ENCODE measurements at regions not wholly inside any gene's neighbourhood (a gene's known extent, or its start where the extent isn't known, plus 50 kb on each side); places are given as distances from the start of the nearest gene placed in this dataset.
A peak's percentile ranks its signal among the peaks of the same experiment; 100 is the strongest.

DNA sequence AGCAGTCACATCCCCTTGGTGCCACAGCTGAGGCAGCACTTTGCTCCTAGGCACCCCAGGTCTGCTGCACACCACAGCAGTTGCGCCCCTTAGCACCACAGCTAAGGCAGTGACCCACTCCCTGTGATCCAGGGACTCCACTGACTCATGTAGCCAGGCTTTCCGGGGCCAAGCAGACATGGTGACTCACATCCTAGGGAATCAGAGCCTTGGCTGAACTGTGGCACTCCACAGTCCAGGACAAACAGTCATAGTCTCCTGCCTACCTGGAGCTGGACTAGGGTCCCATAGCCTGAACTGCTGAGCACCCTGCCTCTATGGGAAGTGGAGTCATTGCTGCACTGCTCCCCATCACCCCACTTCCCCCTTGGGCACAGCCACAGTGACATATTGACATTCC is 338.7 kb downstream of the NPR3 start:
- DNase-seq (ENCODE audit: low spot score in 2 of 2) (no peak), ATAC-seq (peak; percentile 13)
- Mint-ChIP-seq H3K4me1 (no peaks in the 10 kb centered on the region), H3K9me3 (peaks cover 8% of the 10 kb centered on the region), H3K4me3 (no peak overlapping the region), H3K27ac (no peak overlapping the region), H3K36me3 (no peaks in the 10 kb centered on the region)

GRCh38 chr5:33059081-33059480 is 348.0 kb downstream of the NPR3 start:
- Mint-ChIP-seq H3K4me3 (no peak overlapping the region), H3K27ac (no peak overlapping the region), H3K9me3 (peaks cover 10% of the 10 kb centered on the region), H3K36me3 (no peaks in the 10 kb centered on the region), H3K4me1 (no peaks in the 10 kb centered on the region)
- ATAC-seq, result no peak
- DNase-seq (ENCODE audit: low spot score in 2 of 2), result no peak

DNA sequence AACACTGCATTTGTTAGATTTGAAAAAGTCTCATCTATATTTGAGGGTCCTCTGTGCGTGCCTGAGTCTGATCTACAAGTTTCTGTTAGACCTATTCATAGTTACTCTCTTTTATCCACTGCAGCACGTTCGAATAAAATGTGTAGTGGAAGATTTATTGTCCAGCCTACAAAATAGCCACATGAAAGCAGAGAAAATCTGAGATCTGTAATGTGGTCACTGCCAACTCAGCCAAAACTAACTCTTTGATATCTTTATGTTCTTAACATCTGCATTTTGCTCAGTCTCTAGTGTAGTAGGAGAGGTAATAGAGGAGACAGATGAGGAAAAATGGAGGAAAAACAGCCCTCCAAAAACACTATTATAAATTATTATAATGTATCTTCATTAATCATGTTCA is 354.0 kb downstream of the NPR3 start:
- H3K27ac Mint-ChIP-seq, result no peak overlapping the region
- ATAC-seq (no peak), DNase-seq (ENCODE audit: low spot score in 2 of 2) (no peak)
- no peaks in the 10 kb centered on the region for H3K4me1 Mint-ChIP-seq
- H3K36me3 Mint-ChIP-seq, result no peaks in the 10 kb centered on the region
- H3K9me3 Mint-ChIP-seq, result no peaks in the 10 kb centered on the region
- no peak overlapping the region for H3K4me3 Mint-ChIP-seq

DNA sequence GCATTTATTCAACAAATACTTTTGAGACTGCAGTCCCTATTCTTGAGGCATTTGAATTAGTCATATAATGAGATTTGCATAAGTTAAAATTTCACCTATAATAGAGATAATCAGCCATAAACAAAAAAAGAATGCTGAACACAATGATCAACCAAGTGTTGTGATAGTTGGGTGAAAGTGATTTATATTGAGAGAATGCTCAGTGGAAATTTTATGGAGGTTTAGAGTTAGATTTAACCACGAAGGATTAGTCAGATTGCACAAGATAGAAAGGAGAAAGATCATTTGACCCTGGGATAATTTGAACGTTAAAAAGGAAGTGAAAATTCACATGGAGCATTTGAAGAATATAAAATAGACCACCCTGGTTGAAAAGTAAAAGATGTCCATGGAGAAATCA is 356.2 kb downstream of the NPR3 start:
- H3K4me3 Mint-ChIP-seq, result no peak overlapping the region
- no peak for DNase-seq (ENCODE audit: low spot score in 2 of 2)
- no peak overlapping the region for H3K27ac Mint-ChIP-seq
- H3K36me3 Mint-ChIP-seq, result no peaks in the 10 kb centered on the region
- no peak for ATAC-seq
- H3K4me1 Mint-ChIP-seq, result no peaks in the 10 kb centered on the region
- H3K9me3 Mint-ChIP-seq, result no peaks in the 10 kb centered on the region

DNA sequence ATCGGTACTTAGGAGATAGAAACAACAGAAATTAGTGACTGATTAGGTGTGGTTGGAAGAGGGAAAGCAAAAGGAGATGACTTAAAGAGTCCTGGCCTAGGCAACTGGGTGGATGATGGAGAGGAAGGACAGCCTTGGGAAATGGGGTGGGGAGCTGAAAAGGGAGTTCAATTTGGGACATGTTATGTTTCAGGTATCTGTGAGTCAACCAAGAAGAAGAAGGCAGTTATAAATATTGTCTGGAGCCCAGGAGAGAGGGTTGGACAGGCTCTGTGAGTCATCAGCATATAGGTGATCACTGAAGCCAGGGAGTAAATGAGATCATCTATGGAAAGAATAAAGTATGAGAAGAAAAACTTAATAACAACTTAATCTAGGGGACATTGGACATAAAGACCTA is 357.7 kb downstream of the NPR3 start:
- H3K4me3 Mint-ChIP-seq, result no peak overlapping the region
- no peaks in the 10 kb centered on the region for H3K36me3 Mint-ChIP-seq
- H3K27ac Mint-ChIP-seq, result no peak overlapping the region
- H3K4me1 Mint-ChIP-seq, result no peaks in the 10 kb centered on the region
- ATAC-seq (no peak), DNase-seq (ENCODE audit: low spot score in 2 of 2) (no peak)
- H3K9me3 Mint-ChIP-seq, result peaks cover 3% of the 10 kb centered on the region

DNA sequence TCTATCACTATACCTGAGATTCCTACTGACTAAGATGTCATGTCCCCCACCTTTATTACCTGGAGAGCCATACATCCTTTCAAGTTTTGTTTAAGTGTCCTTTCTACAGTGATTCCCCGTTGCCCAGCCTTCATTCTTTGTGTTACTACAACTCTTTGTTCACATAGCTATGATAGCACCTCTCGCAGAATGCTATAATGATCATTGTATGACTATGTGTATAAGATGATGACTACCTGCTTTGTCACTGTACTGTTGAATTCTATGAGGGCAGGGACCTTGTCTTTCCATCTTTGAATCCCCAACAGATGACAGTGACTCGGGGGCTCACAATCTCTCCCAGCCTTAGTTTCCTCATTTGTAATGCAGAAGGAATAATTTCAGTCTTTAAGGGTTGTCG is 361.2 kb downstream of the NPR3 start:
- ATAC-seq (no peak), DNase-seq (ENCODE audit: low spot score in 2 of 2) (no peak)
- H3K9me3 Mint-ChIP-seq, result peaks cover 3% of the 10 kb centered on the region
- no peaks in the 10 kb centered on the region for H3K36me3 Mint-ChIP-seq
- no peak overlapping the region for H3K4me3 Mint-ChIP-seq
- H3K27ac Mint-ChIP-seq, result no peak overlapping the region
- H3K4me1 Mint-ChIP-seq, result no peaks in the 10 kb centered on the region

DNA sequence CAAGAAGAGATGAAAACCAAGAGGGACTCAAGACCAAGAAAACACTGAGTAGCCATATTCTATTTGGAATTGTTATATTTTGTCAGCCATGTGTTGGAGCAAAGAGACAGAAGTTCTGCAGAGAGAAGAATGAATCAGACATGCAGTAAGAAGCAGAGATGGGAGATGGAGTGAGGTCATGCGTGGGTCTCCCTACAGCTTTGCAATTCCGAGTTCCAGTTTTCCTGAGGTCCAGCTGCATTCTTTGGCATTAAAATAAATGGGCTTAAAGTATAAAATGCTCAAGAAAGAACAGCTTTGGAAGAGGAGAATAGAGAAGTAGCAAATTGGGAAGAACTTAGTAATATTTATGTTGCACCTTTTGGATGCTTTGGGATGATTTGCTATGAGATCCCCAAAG is 361.6 kb downstream of the NPR3 start:
- DNase-seq (ENCODE audit: low spot score in 2 of 2), result no peak

DNA sequence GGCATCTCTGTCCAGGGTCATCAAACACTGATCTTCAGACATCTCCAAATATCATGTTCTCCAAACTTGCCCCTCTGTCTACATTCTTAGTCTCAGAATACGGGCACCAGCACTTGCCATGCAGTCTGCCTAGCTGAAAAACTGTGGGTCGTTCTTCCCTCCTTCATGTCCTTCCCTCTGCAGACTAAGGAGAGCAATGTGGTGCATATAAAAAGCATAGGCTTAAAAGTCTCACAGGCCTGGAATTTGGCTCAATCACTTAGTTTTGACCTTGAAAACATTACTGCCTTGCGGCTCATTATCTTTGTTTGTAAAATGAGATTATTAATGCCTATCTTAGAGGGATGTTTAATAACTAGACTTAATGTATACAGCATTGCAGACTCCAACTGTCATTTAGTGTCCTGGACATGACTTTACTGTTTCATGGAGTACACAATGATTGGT is 362.8 kb downstream of the NPR3 start:
- ATAC-seq, result no peak
- Mint-ChIP-seq H3K27ac (no peak overlapping the region), H3K4me3 (no peak overlapping the region), H3K4me1 (no peaks in the 10 kb centered on the region), H3K9me3 (peaks cover 3% of the 10 kb centered on the region), H3K36me3 (no peaks in the 10 kb centered on the region)
- no peak for DNase-seq (ENCODE audit: low spot score in 2 of 2)

More for the DNA sequence above, 361.6 kb downstream of the NPR3 start:
- Mint-ChIP-seq H3K4me1 (no peaks in the 10 kb centered on the region), H3K4me3 (no peak overlapping the region), H3K36me3 (no peaks in the 10 kb centered on the region), H3K9me3 (peaks cover 3% of the 10 kb centered on the region), H3K27ac (no peak overlapping the region)
- ATAC-seq, result no peak

- no peak overlapping the region for H3K27ac Mint-ChIP-seq
- H3K4me1 Mint-ChIP-seq, result no peaks in the 10 kb centered on the region
- no peak for ATAC-seq
Observed at GRCh38 chr5:33074548-33074947, 363.4 kb downstream of the NPR3 start.

DNA sequence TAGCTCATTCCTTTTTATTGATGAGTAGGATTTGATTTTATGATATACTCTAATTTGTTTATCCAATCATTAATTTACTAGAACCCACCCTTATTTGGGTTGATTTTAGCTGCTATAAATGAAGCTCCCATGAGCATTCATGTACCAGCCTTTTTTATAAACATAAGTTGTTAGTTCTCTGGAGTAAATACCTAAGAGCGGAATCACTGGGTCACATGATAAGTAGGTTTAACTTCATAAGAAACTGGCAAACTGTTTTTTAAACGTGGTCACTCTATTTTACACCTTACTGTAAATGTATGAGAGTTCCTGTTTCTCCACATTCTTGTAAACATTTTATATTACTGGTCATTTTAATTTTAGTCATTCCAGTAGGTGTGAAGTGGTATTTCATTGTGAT is 364.6 kb downstream of the NPR3 start:
- no peaks in the 10 kb centered on the region for H3K4me1 Mint-ChIP-seq
- H3K36me3 Mint-ChIP-seq, result no peaks in the 10 kb centered on the region
- DNase-seq (ENCODE audit: low spot score in 2 of 2), result no peak
- H3K27ac Mint-ChIP-seq, result no peak overlapping the region
- no peak for ATAC-seq
- no peak overlapping the region for H3K4me3 Mint-ChIP-seq
- peaks cover 3% of the 10 kb centered on the region for H3K9me3 Mint-ChIP-seq

More at GRCh38 chr5:33074548-33074947, 363.4 kb downstream of the NPR3 start:
- no peak overlapping the region for H3K4me3 Mint-ChIP-seq
- peaks cover 3% of the 10 kb centered on the region for H3K9me3 Mint-ChIP-seq
- no peaks in the 10 kb centered on the region for H3K36me3 Mint-ChIP-seq
- DNase-seq (ENCODE audit: low spot score in 2 of 2), result no peak

GRCh38 chr5:33079548-33079947 is 361.2 kb upstream of the TARS1 start:
- no peak for ATAC-seq
- DNase-seq (ENCODE audit: low spot score in 2 of 2), result no peak
- H3K4me1 Mint-ChIP-seq, result no peaks in the 10 kb centered on the region
- no peak overlapping the region for H3K27ac Mint-ChIP-seq
- no peaks in the 10 kb centered on the region for H3K36me3 Mint-ChIP-seq
- H3K4me3 Mint-ChIP-seq, result no peak overlapping the region
- no peaks in the 10 kb centered on the region for H3K9me3 Mint-ChIP-seq

DNA sequence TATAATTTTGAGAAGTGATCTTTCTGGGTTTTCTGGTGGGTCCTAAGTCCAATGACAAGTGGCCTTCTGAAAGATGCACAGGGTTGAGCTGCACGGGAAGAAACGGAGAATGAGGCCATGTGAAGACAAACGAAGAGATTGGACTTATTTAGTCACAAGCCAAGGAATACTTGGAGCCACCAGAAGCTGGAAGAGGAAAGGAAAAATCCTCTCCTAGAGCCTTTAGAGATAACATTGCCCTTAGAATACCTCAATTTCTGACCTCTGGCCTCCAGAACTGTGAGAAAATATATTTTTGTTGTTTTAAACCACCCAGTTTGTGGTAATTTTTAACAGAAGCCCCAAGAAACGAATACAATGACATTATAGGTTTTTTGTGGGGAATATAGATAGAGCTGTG is 360.5 kb upstream of the TARS1 start:
- no peak overlapping the region for H3K4me3 Mint-ChIP-seq
- H3K27ac Mint-ChIP-seq, result no peak overlapping the region
- DNase-seq (ENCODE audit: low spot score in 2 of 2) (no peak), ATAC-seq (no peak)
- H3K4me1 Mint-ChIP-seq, result no peaks in the 10 kb centered on the region
- no peaks in the 10 kb centered on the region for H3K36me3 Mint-ChIP-seq
- H3K9me3 Mint-ChIP-seq, result peaks cover 2% of the 10 kb centered on the region

GRCh38 chr5:33088176-33088575 is 352.6 kb upstream of the TARS1 start:
- peaks cover 14% of the 10 kb centered on the region for H3K9me3 Mint-ChIP-seq
- no peak overlapping the region for H3K27ac Mint-ChIP-seq
- H3K36me3 Mint-ChIP-seq, result no peaks in the 10 kb centered on the region
- no peaks in the 10 kb centered on the region for H3K4me1 Mint-ChIP-seq
- ATAC-seq (no peak), DNase-seq (ENCODE audit: low spot score in 2 of 2) (no peak)
- no peak overlapping the region for H3K4me3 Mint-ChIP-seq

DNA sequence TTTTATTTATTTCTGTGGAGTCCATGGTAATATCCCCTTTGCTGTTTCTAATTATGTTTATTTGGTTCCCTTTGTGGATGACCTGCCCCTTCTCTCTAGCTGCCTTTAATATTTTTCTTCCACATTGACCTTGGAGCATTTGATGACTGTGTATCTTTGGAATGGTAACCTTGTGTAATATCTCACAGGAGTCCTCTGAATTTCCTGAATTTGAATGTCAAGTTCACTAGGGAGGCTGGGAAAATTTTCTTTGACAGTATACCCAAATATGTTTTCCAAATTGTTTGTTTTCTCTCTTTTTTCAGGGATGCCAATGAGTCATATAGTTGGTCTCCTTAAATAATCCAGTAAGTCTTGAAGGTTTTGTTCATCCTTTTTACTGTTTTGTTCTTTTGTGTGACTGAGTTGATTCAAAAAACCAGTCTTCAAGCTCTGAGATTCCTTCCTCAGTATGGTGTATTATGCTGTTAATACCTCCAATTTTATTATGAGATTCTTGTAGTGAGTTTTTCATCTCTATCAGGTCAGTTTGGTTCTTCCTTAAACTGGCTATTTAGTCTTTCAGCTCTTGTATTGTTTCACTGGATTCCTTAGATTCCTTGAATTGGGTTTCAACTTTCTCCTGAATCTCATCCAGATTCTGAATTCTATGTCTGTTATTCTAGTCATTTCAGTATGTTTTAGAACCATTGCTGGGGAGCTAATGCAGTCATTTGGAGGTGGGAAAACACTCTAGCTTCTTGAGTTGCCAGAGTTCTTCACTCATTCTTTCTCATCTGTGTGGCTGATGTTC is 349.0 kb upstream of the TARS1 start:
- Mint-ChIP-seq H3K9me3 (peaks cover 10% of the 10 kb centered on the region), H3K4me1 (no peaks in the 10 kb centered on the region), H3K4me3 (no peak overlapping the region), H3K36me3 (no peaks in the 10 kb centered on the region), H3K27ac (no peak overlapping the region)
- ATAC-seq, result no peak
- DNase-seq (ENCODE audit: low spot score in 2 of 2), result no peak

GRCh38 chr5:33092719-33093118 is 348.0 kb upstream of the TARS1 start:
- Mint-ChIP-seq H3K36me3 (no peaks in the 10 kb centered on the region), H3K27ac (no peak overlapping the region), H3K4me1 (no peaks in the 10 kb centered on the region), H3K9me3 (peaks cover 10% of the 10 kb centered on the region), H3K4me3 (no peak overlapping the region)
- DNase-seq (ENCODE audit: low spot score in 2 of 2) (no peak), ATAC-seq (peak; percentile 16)

- DNase-seq (ENCODE audit: low spot score in 2 of 2) (no peak), ATAC-seq (no peak)
- Mint-ChIP-seq H3K9me3 (peaks cover 26% of the 10 kb centered on the region), H3K4me1 (no peaks in the 10 kb centered on the region), H3K4me3 (no peak overlapping the region), H3K27ac (no peak overlapping the region), H3K36me3 (no peaks in the 10 kb centered on the region)
Observed at GRCh38 chr5:33102551-33102950, 338.2 kb upstream of the TARS1 start.
